GM12878 (cell line): ENCODE measurements at regions not wholly inside any gene's neighbourhood (a gene's known extent, or its start where the extent isn't known, plus 50 kb on each side); places are given as distances from the start of the nearest gene placed in this dataset.

ENCODE experiments used
- ATAC-seq: fragments of 200-7000 bp; cut with Tn5 transposase; 3 replicates; pipeline ENCODE4 v1.9.1; 2020; ENCODE audit warnings: mild to moderate bottlenecking, moderate library complexity
- BruUV-seq: library from RNA; stranded (reverse); fragments of 400-500 nt; replicated peaks from 2 replicates; lab custom pipeline; 2021; lab: Mats Ljungman, UMichigan
- CTCF ChIA-PET: fragments of 300-600 bp; sonication (Branson Sonifier 250); formaldehyde crosslinking; extraction: SDS; loops from one replicate; lab custom pipeline; 2021; ENCODE audit warnings: inconsistent platforms; lab: Yijun Ruan, JAX
- POLR2A ChIA-PET: fragments of 350-600 bp; formaldehyde crosslinking; extraction: SDS; loops from one replicate; lab custom pipeline; 2021; ENCODE audit warnings: inconsistent platforms; lab: Charles Lee
- RAD21 ChIA-PET: fragments of 300-600 bp; sonication (Branson Sonifier 250); formaldehyde crosslinking; loops from one replicate; lab custom pipeline; 2023; ENCODE audit warnings: antibody characterized with exemption; ENCODE audit not compliant: unreplicated experiment; lab: Charles Lee
- SMC1A ChIA-PET: fragments of 300-600 bp; sonication (Branson Sonifier 250); formaldehyde crosslinking; loops from one replicate; lab custom pipeline; 2023; ENCODE audit not compliant: unreplicated experiment, uncharacterized antibody; lab: Charles Lee
- DNase-seq: peaks from one replicate; pipeline ENCODE4 v3.0.0-alpha.2; 2011; ENCODE audit warnings: low read depth, low spot score
- FAIRE-seq: peaks from 3 replicates; lab custom pipeline; 2011; peaks lifted over from hg19 to GRCh38; lab: Jason Lieb, UNC
- H2AFZ ChIP-seq: 2 replicates; pipeline ENCODE4 v1.6.0; 2011; ENCODE audit warnings: low read depth, low read length, control low read depth; ENCODE audit not compliant: control insufficient read depth
- H3K27ac ChIP-seq: 2 replicates; pipeline ENCODE4 v1.5.1; 2011; ENCODE audit warnings: control low read depth; ENCODE audit not compliant: control insufficient read depth, insufficient read depth
- H3K27me3 ChIP-seq, 2 experiments: replicated peaks in 1 of 2; 2 replicates each; pipeline versions ENCODE4 v1.6.0 to v1.6.1; 2011; ENCODE audit warnings: low read length in 1 of 2; ENCODE audit not compliant: control insufficient read depth in 2 of 2, insufficient read depth in 2 of 2
- H3K36me3 ChIP-seq, 2 experiments: 2 replicates each; pipeline ENCODE4 v1.5.1; 2011; ENCODE audit warnings: low read length in 1 of 2; ENCODE audit not compliant: control insufficient read depth in 2 of 2, insufficient read depth in 2 of 2
- H3K4me1 ChIP-seq: 2 replicates; pipeline ENCODE4 v1.6.1; 2011; ENCODE audit warnings: mild to moderate bottlenecking, low read length, moderate library complexity, mixed read lengths; ENCODE audit not compliant: control insufficient read depth, insufficient read depth
- H3K4me2 ChIP-seq: 2 replicates; pipeline ENCODE4 v1.6.0; 2011; ENCODE audit warnings: control low read depth; ENCODE audit not compliant: control insufficient read depth, insufficient read depth
- H3K4me3 ChIP-seq: fragments of 200-600 bp; sonication (generic); 2 replicates; pipeline ENCODE4 v1.5.1; 2016
- H3K79me2 ChIP-seq: 2 replicates; pipeline ENCODE4 v1.6.0; 2011; ENCODE audit warnings: low read length; ENCODE audit not compliant: control insufficient read depth, insufficient read depth
- H3K9ac ChIP-seq: 2 replicates; pipeline ENCODE4 v1.8.0; 2011; ENCODE audit warnings: low read length, control low read depth, mixed read lengths; ENCODE audit not compliant: control insufficient read depth, insufficient read depth
- H3K9me3 ChIP-seq: replicated peaks from 3 replicates; pipeline ENCODE4 v1.5.1; 2011; ENCODE audit warnings: mild to moderate bottlenecking, low read length; ENCODE audit not compliant: control insufficient read depth, insufficient read depth
- H4K20me1 ChIP-seq: 2 replicates; pipeline ENCODE4 v1.6.0; 2011; ENCODE audit not compliant: control insufficient read depth, insufficient read depth
- BRCA1 ChIP-seq: IDR thresholded peaks from 2 replicates; pipeline ENCODE4 v1.6.1; 2011; ENCODE audit warnings: low read depth, low read length, improper control_type of control experiment
- CEBPZ ChIP-seq: fragments of 150-350 bp; IDR thresholded peaks from 2 replicates; pipeline ENCODE4 v1.6.1; 2016; ENCODE audit warnings: low read depth, low read length
- HSF1 ChIP-seq: fragments of 150-350 bp; IDR thresholded peaks from 2 replicates; pipeline ENCODE4 v1.6.1; 2014; ENCODE audit warnings: mild to moderate bottlenecking, low read depth, low read length
- MEF2B ChIP-seq: fragments of 450-650 bp; IDR thresholded peaks from 2 replicates; pipeline ENCODE4 v1.6.1; 2018; ENCODE audit warnings: mild to moderate bottlenecking, moderate library complexity; ENCODE audit not compliant: partially characterized antibody, poor library complexity, severe bottlenecking
- RBBP5 ChIP-seq: fragments of 200-600 bp; sonication (generic); conservative IDR thresholded peaks from 2 replicates; pipeline ENCODE4 v1.6.1; 2016
- RELA ChIP-seq: fragments of 450-650 bp; IDR thresholded peaks from 2 replicates; pipeline ENCODE4 v1.8.0; 2014; ENCODE audit warnings: borderline replicate concordance; ENCODE audit not compliant: partially characterized antibody
- SIX5 ChIP-seq: IDR thresholded peaks from 2 replicates; pipeline ENCODE4 v1.6.1; 2011; ENCODE audit warnings: mild to moderate bottlenecking, low read depth, low read length, moderate library complexity; ENCODE audit not compliant: severe bottlenecking
- TARDBP ChIP-seq: IDR thresholded peaks from 2 replicates; pipeline ENCODE4 v1.6.1; 2016; ENCODE audit warnings: borderline replicate concordance
- ZBTB33 ChIP-seq: fragments of 450-650 bp; IDR thresholded peaks from 2 replicates; pipeline ENCODE4 v1.6.1; 2017; ENCODE audit warnings: mild to moderate bottlenecking
- ZBTB40 ChIP-seq: fragments of 450-650 bp; IDR thresholded peaks from 2 replicates; pipeline ENCODE4 v1.6.1; 2016; ENCODE audit warnings: mild to moderate bottlenecking, moderate library complexity, borderline replicate concordance
- ZNF207 ChIP-seq: fragments of 450-650 bp; IDR thresholded peaks from 2 replicates; pipeline ENCODE4 v1.6.1; 2014; ENCODE audit warnings: antibody characterized with exemption, mild to moderate bottlenecking, borderline replicate concordance
- WGBS: methylation state at CpG from one replicate; pipeline ENCODE4 v1.1.6; 2016; ENCODE audit warnings: low lambda C conversion rate; ENCODE audit not compliant: insufficient replicate concordance, insufficient coverage; ENCODE audit errors: missing lambda C conversion rate; 5-methylcytosine and 5-hydroxymethylcytosine counted together
- in situ Hi-C: fragments of 300-500 bp; cut with MboI; formaldehyde crosslinking; loops from 9 replicates; pipeline ENCODE4 v1.14.3; 2018; ENCODE audit warnings: mixed read lengths
- intact Hi-C: fragments of 100-400 bp; cut with micrococcal nuclease; formaldehyde crosslinking; loops from one replicate; pipeline ENCODE4 v1.14.2; 2022; ENCODE audit not compliant: unreplicated experiment

GRCh38 chr1:177754603-177755002, 215.3 kb downstream of the SEC16B start:
- CTCF ChIA-PET, result interaction anchor here (0.9 kb wide), 1 partner anchor 19 kb away, joined by 3 read pairs; no protein-coding TSS in a partner anchor
- no peaks in the 10 kb centered on the region for H3K4me1 ChIP-seq
- no peak for TF ChIP-seq MEF2B
- TF ChIP-seq TARDBP, result no peak
- no peak for TF ChIP-seq ZNF207
- TF ChIP-seq ZBTB33, result no peak
- TF ChIP-seq SIX5, result no peak
- no peak for TF ChIP-seq HSF1
- TF ChIP-seq RBBP5, result no peak
- no peak for TF ChIP-seq CEBPZ
- TF ChIP-seq RELA, result no peak
- TF ChIP-seq ZBTB40, result no peak
- TF ChIP-seq BRCA1, result no peak
- TF ChIP-seq, all 136 proteins: peak for 0
- Histone ChIP-seq H4K20me1 (no peaks in the 10 kb centered on the region), H3K4me3 (no peak overlapping the region), H3K4me2 (no peak overlapping the region), H3K27ac (no peak overlapping the region), H3K9me3 (no peaks in the 10 kb centered on the region), H3K9ac (no peak overlapping the region), H2AFZ (no peak overlapping the region), H3K79me2 (no peaks in the 10 kb centered on the region), H3K36me3 (no peaks in the 10 kb centered on the region), H3K27me3 (no peaks in the 10 kb centered on the region)
- intact Hi-C loops, result no loop called here
- DNase-seq, result no peak
- ATAC-seq, result no peak
- FAIRE-seq, result no peak
- WGBS, result 44% methylated on average over 2 of the region's 2 CpGs
- ChIA-PET SMC1A (interaction anchor here (1.0 to 1.9 kb wide), 2 partner anchors 13 to 17 kb away, joined by 3 to 5 read pairs; no protein-coding TSS in a partner anchor), RAD21 (no interaction called here), POLR2A (no interaction called here)
- in situ Hi-C loops, result no loop called here
- no TSS peak for BruUV-seq
